Right ventricle myocardium superior (tissue), 1 donor: ENCODE measurements at regions not wholly inside any gene's neighbourhood (a gene's known extent, or its start where the extent isn't known, plus 50 kb on each side); places are given as distances from the start of the nearest gene placed in this dataset.

Experiments used
- ATAC-seq: fragments of 200-7000 bp; cut with Tn5 transposase; one replicate; pipeline ENCODE4 v1.9.1; 2020; ENCODE audit warnings: mild to moderate bottlenecking; ENCODE audit not compliant: poor library complexity
- DNase-seq: peaks from one replicate; pipeline ENCODE4 v3.0.0-alpha.2; 2020
- intact Hi-C: fragments of 100-400 bp; cut with DNase I; formaldehyde crosslinking; loops from one replicate; pipeline ENCODE4 v1.11.2; 2022
- donor health status: DM: no; HTN: yes; CAD: no; lungs with severe emphysema.

- intact Hi-C loops = no loop called here
- ATAC-seq (no peak), DNase-seq (no peak)
Measured at GRCh38 chr4:108383157-108383556, 214.4 kb upstream of the LEF1 start.

- intact Hi-C loops = no loop called here
- DNase-seq = no peak
- ATAC-seq = no peak
Measured at GRCh38 chr4:108382751-108383150, 214.0 kb upstream of the LEF1 start.

GRCh38 chr4:108378164-108378563, 209.4 kb upstream of the LEF1 start:
- DNase-seq (no peak), ATAC-seq (no peak)
- intact Hi-C loops = no loop called here

- no peak for ATAC-seq
- DNase-seq = no peak
- intact Hi-C loops = no loop called here
Measured at GRCh38 chr4:108377021-108377420, 208.3 kb upstream of the LEF1 start.

GRCh38 chr4:108375434-108375833, 206.7 kb upstream of the LEF1 start:
- intact Hi-C loops = no loop called here
- no peak for ATAC-seq
- no peak for DNase-seq

GRCh38 chr4:108372681-108373080, 203.9 kb upstream of the LEF1 start:
- intact Hi-C loops = no loop called here
- ATAC-seq (no peak), DNase-seq (no peak)

GRCh38 chr4:108371282-108371681, 202.6 kb upstream of the LEF1 start:
- intact Hi-C loops = no loop called here

GRCh38 chr4:108370291-108371141, 201.8 kb upstream of the LEF1 start:
- ATAC-seq (no peak), DNase-seq (no peak)
- intact Hi-C loops = no loop called here

More at GRCh38 chr4:108371282-108371681, 202.6 kb upstream of the LEF1 start:
- no peak for DNase-seq
- no peak for ATAC-seq

GRCh38 chr4:108369035-108369655, 200.4 kb upstream of the LEF1 start:
- DNase-seq = no peak
- ATAC-seq = no peak

GRCh38 chr4:108367751-108368150, 199.0 kb upstream of the LEF1 start:
- intact Hi-C loops = no loop called here
- no peak for DNase-seq
- no peak for ATAC-seq

More at GRCh38 chr4:108369035-108369655, 200.4 kb upstream of the LEF1 start:
- intact Hi-C loops = no loop called here

- DNase-seq = no peak
- no peak for ATAC-seq
- intact Hi-C loops = no loop called here
Measured at GRCh38 chr4:108366716-108367115, 198.0 kb upstream of the LEF1 start.

GRCh38 chr4:108365551-108365950, 196.8 kb upstream of the LEF1 start:
- DNase-seq (no peak), ATAC-seq (no peak)
- intact Hi-C loops = no loop called here

- no peak for DNase-seq
- intact Hi-C loops = no loop called here
- no peak for ATAC-seq
Measured at GRCh38 chr4:108361886-108362285, 193.2 kb upstream of the LEF1 start.

GRCh38 chr4:108361446-108361820, 192.7 kb upstream of the LEF1 start:
- intact Hi-C loops = no loop called here
- ATAC-seq (no peak), DNase-seq (no peak)

GRCh38 chr4:108360754-108361445, 192.2 kb upstream of the LEF1 start:
- DNase-seq (no peak), ATAC-seq (no peak)
- intact Hi-C loops = no loop called here

GRCh38 chr4:108359986-108360681, 191.4 kb upstream of the LEF1 start:
- ATAC-seq = no peak
- intact Hi-C loops = no loop called here
- no peak for DNase-seq

- ATAC-seq = no peak
- intact Hi-C loops = no loop called here
- no peak for DNase-seq
Measured at GRCh38 chr4:108359130-108359985, 190.6 kb upstream of the LEF1 start.

GRCh38 chr4:108355902-108356535, 187.3 kb upstream of the LEF1 start:
- intact Hi-C loops = no loop called here
- DNase-seq (no peak), ATAC-seq (peak; percentile 51)
